CD4-positive, CD25-positive, alpha-beta regulatory T cell (primary cell): ENCODE measurements at regions not wholly inside any gene's neighbourhood (a gene's known extent, or its start where the extent isn't known, plus 50 kb on each side); places are given as distances from the start of the nearest gene placed in this dataset.

Experiments used
- ATAC-seq, 2 donors: fragments of 150-1000 bp; cut with Tn5 transposase; one replicate each; pipeline ENCODE4 v1.10.0; 2021; ENCODE audit warnings: low read depth in 2 of 2, moderate number of reproducible peaks in 2 of 2, moderate library complexity in 1 of 2
- DNase-seq, 3 donors: peaks; one replicate each; pipeline versions ENCODE4 v3.0.0 to v3.0.0-alpha.2; 2012 to 2022; ENCODE audit warnings: mixed read lengths in 1 of 3
- H3K27ac ChIP-seq: one replicate; pipeline ENCODE4 v1.7.0; 2013; ENCODE audit warnings: mild to moderate bottlenecking, low read length; ENCODE audit not compliant: insufficient read depth, poor library complexity, severe bottlenecking
- H3K27me3 ChIP-seq: one replicate; pipeline ENCODE4 v1.7.0; 2013; ENCODE audit warnings: low read length; ENCODE audit not compliant: control insufficient read depth, insufficient read depth
- H3K36me3 ChIP-seq: one replicate; pipeline ENCODE4 v1.7.0; 2013; ENCODE audit warnings: mild to moderate bottlenecking, low read length, moderate library complexity; ENCODE audit not compliant: control insufficient read depth, insufficient read depth
- H3K4me1 ChIP-seq: 2 replicates; pipeline ENCODE4 v1.7.0; 2013; ENCODE audit warnings: mild to moderate bottlenecking, low read length; ENCODE audit not compliant: insufficient read depth, control insufficient read depth, poor library complexity, severe bottlenecking
- H3K4me3 ChIP-seq: one replicate; pipeline ENCODE4 v1.7.0; 2013; ENCODE audit warnings: low read depth, mild to moderate bottlenecking, low read length, moderate library complexity
- H3K9me3 ChIP-seq, 2 experiments: 1 replicate in 1 of 2; 2 replicates in 1 of 2; pipeline ENCODE4 v1.7.0; 2013; ENCODE audit warnings: low read length in 2 of 2, mild to moderate bottlenecking in 1 of 2, moderate library complexity in 1 of 2; ENCODE audit not compliant: control insufficient read depth in 2 of 2
- H3K27ac Mint-ChIP-seq, 3 donors: one replicate each; pipeline ENCODE4 v1.8.0; 2020 to 2022; ENCODE audit warnings: mild to moderate bottlenecking in 3 of 3, mixed read lengths in 3 of 3, moderate library complexity in 2 of 3
- H3K27me3 Mint-ChIP-seq: one replicate; pipeline ENCODE4 v1.8.0; 2022; ENCODE audit warnings: mild to moderate bottlenecking, mixed read lengths
- H3K36me3 Mint-ChIP-seq: one replicate; pipeline ENCODE4 v1.8.0; 2020; ENCODE audit warnings: mixed read lengths
- H3K4me1 Mint-ChIP-seq, 4 donors: one replicate each; pipeline ENCODE4 v1.8.0; 2020 to 2022; ENCODE audit warnings: mixed read lengths in 4 of 4, mild to moderate bottlenecking in 1 of 4
- H3K4me3 Mint-ChIP-seq, 4 donors: one replicate each; pipeline ENCODE4 v1.8.0; 2020 to 2022; ENCODE audit warnings: mild to moderate bottlenecking in 4 of 4, mixed read lengths in 4 of 4, moderate library complexity in 3 of 4
- H3K9me3 Mint-ChIP-seq, 7 donors: one replicate each; pipeline ENCODE4 v1.8.0; 2020 to 2022; ENCODE audit warnings: mixed read lengths in 7 of 7, mild to moderate bottlenecking in 3 of 7, moderate library complexity in 2 of 7

DNA sequence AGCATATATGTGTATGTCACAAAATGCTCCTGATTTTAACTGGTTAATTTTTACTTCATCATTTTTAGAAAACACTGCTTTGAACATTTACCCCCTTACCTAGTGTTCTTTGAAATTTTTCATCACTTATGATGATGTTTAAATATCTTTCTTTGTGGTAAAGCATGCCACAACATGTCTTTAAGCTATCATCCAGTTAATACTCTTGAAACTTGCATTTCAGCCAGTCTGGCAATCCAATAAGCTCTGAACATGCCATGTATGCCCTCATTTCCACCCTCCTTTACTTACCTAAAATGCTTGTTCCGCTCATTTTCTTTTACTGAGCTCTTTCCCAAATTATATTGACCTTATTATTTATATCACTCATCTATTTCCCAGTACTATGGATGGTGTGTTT, 581.2 kb downstream of the RAPGEF2 start:
- Mint-ChIP-seq H3K4me3 (no peak overlapping the region), H3K27ac (no peak overlapping the region), H3K4me1 (no peaks in the 10 kb centered on the region), H3K9me3 (peaks cover 1 to 20% (median 5%) of the 10 kb centered on the region in 7 donors), H3K36me3 (no peaks in the 10 kb centered on the region), H3K27me3 (no peaks in the 10 kb centered on the region)
- no peaks in the 10 kb centered on the region for H3K27me3 ChIP-seq
- ATAC-seq (no peak), DNase-seq (no peak)
- no peaks in the 10 kb centered on the region for H3K9me3 ChIP-seq
- H3K4me3 ChIP-seq, result no peak overlapping the region
- H3K4me1 ChIP-seq, result no peaks in the 10 kb centered on the region
- H3K36me3 ChIP-seq, result no peaks in the 10 kb centered on the region
- no peak overlapping the region for H3K27ac ChIP-seq

DNA sequence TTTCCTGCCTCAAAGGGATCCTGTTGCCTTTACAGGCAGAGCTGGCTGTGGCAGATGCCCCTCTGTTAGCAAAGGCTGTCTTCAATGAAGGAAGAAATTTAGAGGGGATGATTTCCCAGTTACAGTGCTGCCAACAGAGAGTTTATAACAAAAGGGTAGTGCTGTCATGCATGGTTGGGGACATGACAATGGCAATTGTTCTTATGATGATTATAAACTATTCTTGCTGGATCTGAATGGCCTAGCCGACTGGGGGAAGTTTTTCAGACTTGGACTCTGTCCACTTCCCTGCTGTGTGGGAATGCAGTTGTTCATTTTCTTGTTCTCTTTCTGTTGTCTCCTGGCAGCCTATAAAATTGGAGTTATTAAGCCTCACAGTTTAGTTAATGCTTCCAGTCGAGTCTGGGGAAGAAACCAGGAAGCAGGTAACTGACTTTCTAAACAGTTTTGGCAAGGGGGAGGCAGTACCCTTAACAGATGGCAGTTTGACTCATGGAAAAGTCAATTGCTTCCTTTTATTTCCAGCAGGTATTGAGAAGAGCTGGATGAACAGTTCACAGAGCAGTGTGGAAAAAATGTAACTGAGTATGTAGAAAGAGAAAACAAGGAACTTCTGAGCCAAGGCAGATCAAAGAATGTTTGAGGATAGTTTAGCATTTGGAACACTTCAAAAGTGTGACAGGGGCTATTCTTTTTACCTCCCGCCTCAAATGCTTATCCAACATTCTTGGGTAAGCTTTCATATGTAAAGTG, 582.6 kb downstream of the RAPGEF2 start:
- no peaks in the 10 kb centered on the region for H3K36me3 Mint-ChIP-seq
- H3K9me3 ChIP-seq, result peaks cover 0 to under 1% of the 10 kb centered on the region in 2 experiments
- no peaks in the 10 kb centered on the region for H3K27me3 Mint-ChIP-seq
- no peak overlapping the region for H3K4me3 ChIP-seq
- H3K4me3 Mint-ChIP-seq, result no peak overlapping the region
- no peaks in the 10 kb centered on the region for H3K4me1 Mint-ChIP-seq
- ATAC-seq (no peak), DNase-seq (no peak)
- no peak overlapping the region for H3K27ac Mint-ChIP-seq
- no peaks in the 10 kb centered on the region for H3K27me3 ChIP-seq
- H3K4me1 ChIP-seq, result no peaks in the 10 kb centered on the region
- H3K9me3 Mint-ChIP-seq, result peaks cover 2 to 27% (median 8%) of the 10 kb centered on the region in 7 donors
- no peaks in the 10 kb centered on the region for H3K36me3 ChIP-seq
- H3K27ac ChIP-seq, result no peak overlapping the region

GRCh38 chr4:159689526-159689925, 586.6 kb downstream of the RAPGEF2 start:
- no peak for DNase-seq
- Mint-ChIP-seq H3K4me1 (no peaks in the 10 kb centered on the region), H3K36me3 (no peaks in the 10 kb centered on the region), H3K27me3 (no peaks in the 10 kb centered on the region), H3K27ac (no peak overlapping the region), H3K9me3 (peaks cover 2 to 39% (median 8%) of the 10 kb centered on the region in 7 donors), H3K4me3 (no peak overlapping the region)
- H3K4me1 ChIP-seq, result no peaks in the 10 kb centered on the region
- H3K27ac ChIP-seq, result no peak overlapping the region
- no peak for ATAC-seq
- H3K4me3 ChIP-seq, result no peak overlapping the region
- H3K9me3 ChIP-seq, result peaks cover 0 to 11% of the 10 kb centered on the region in 2 experiments
- H3K27me3 ChIP-seq, result no peaks in the 10 kb centered on the region
- H3K36me3 ChIP-seq, result no peaks in the 10 kb centered on the region

- Histone ChIP-seq H3K36me3 (no peaks in the 10 kb centered on the region), H3K4me3 (no peak overlapping the region), H3K4me1 (no peaks in the 10 kb centered on the region), H3K27me3 (no peaks in the 10 kb centered on the region), H3K9me3 (no peaks in the 10 kb centered on the region), H3K27ac (no peak overlapping the region)
- DNase-seq, result no peak
- no peaks in the 10 kb centered on the region for H3K27me3 Mint-ChIP-seq
- no peaks in the 10 kb centered on the region for H3K4me1 Mint-ChIP-seq
- no peak overlapping the region for H3K4me3 Mint-ChIP-seq
- H3K36me3 Mint-ChIP-seq, result no peaks in the 10 kb centered on the region
- peaks cover 0 to 22% (median 8%) of the 10 kb centered on the region in 7 donors for H3K9me3 Mint-ChIP-seq
- H3K27ac Mint-ChIP-seq, result no peak overlapping the region
- no peak for ATAC-seq
Observed at GRCh38 chr4:159697322-159698283, 594.7 kb downstream of the RAPGEF2 start.

DNA sequence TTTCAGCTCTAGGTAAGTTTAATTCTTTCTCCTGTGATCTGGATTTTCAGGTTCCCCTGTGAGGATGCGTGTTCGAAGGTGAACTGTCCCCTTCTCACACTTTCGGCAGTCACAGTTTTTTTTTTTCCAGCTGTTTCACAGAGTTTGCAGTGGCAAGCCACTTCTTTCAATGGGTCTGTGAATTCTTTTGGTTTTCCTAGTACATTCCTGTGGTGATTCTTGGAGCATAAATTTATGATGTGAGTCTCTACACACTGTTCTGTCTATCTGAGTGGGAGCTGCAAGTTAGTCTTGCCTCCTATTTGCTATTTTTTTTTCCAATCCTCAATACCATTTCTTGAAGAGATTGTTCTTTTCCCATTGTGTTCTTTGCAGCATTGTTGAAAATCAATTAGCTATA, 595.5 kb downstream of the RAPGEF2 start:
- no peak for DNase-seq
- no peak for ATAC-seq
- Mint-ChIP-seq H3K36me3 (no peaks in the 10 kb centered on the region), H3K4me3 (no peak overlapping the region), H3K27me3 (no peaks in the 10 kb centered on the region), H3K27ac (no peak overlapping the region), H3K4me1 (no peaks in the 10 kb centered on the region), H3K9me3 (peaks cover 0 to 16% (median 6%) of the 10 kb centered on the region in 7 donors)
- Histone ChIP-seq H3K27me3 (no peaks in the 10 kb centered on the region), H3K36me3 (no peaks in the 10 kb centered on the region), H3K4me1 (no peaks in the 10 kb centered on the region), H3K4me3 (no peak overlapping the region), H3K27ac (no peak overlapping the region), H3K9me3 (no peaks in the 10 kb centered on the region)

DNA sequence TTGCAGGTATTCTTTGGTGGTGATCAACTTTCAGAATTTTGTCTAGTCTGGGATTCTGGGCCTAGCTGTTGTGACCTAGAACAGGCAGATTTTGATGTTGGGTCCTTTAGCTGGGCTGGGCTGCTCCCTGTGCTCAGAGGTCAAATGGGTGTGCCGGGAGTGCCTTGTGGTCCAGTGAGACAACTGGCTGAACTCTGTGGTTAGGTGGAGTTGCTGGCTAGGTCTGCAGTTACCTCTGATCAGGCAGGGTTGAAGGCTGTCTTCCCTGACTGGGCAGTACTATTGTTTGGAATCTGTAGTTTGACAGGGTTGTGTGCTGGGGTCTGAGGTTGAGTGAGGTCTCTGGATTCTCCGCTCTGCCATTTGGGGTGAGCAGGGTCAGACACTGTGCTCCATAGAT, 599.3 kb downstream of the RAPGEF2 start:
- ATAC-seq (no peak), DNase-seq (no peak)
- no peaks in the 10 kb centered on the region for H3K27me3 Mint-ChIP-seq
- Histone ChIP-seq H3K36me3 (no peaks in the 10 kb centered on the region), H3K9me3 (no peaks in the 10 kb centered on the region), H3K27ac (no peak overlapping the region), H3K4me3 (no peak overlapping the region), H3K27me3 (no peaks in the 10 kb centered on the region), H3K4me1 (no peaks in the 10 kb centered on the region)
- no peaks in the 10 kb centered on the region for H3K4me1 Mint-ChIP-seq
- no peak overlapping the region for H3K27ac Mint-ChIP-seq
- peaks cover 0 to 15% (median 2%) of the 10 kb centered on the region in 7 donors for H3K9me3 Mint-ChIP-seq
- H3K36me3 Mint-ChIP-seq, result no peaks in the 10 kb centered on the region
- no peak overlapping the region for H3K4me3 Mint-ChIP-seq

GRCh38 chr4:159705334-159705733, 602.5 kb downstream of the RAPGEF2 start:
- no peak overlapping the region for H3K4me3 ChIP-seq
- no peak overlapping the region for H3K4me3 Mint-ChIP-seq
- H3K9me3 ChIP-seq, result no peaks in the 10 kb centered on the region
- H3K27ac Mint-ChIP-seq, result no peak overlapping the region
- no peaks in the 10 kb centered on the region for H3K27me3 ChIP-seq
- H3K36me3 ChIP-seq, result no peaks in the 10 kb centered on the region
- no peak overlapping the region for H3K27ac ChIP-seq
- H3K27me3 Mint-ChIP-seq, result no peaks in the 10 kb centered on the region
- no peaks in the 10 kb centered on the region for H3K4me1 Mint-ChIP-seq
- DNase-seq, result no peak
- ATAC-seq, result no peak
- peaks cover 0 to 12% (median 5%) of the 10 kb centered on the region in 7 donors for H3K9me3 Mint-ChIP-seq
- H3K4me1 ChIP-seq, result no peaks in the 10 kb centered on the region
- no peaks in the 10 kb centered on the region for H3K36me3 Mint-ChIP-seq
